ENCODE measurements at regions not wholly inside any gene's neighbourhood (a gene's known extent, or its start where the extent isn't known, plus 50 kb on each side); places are given as distances from the start of the nearest gene placed in this dataset.
A peak's percentile ranks its signal among the peaks of the same experiment; 100 is the strongest.
"Not testable (repeated sequence)": the region's sequence is repeated elsewhere in the genome, so short reads cannot be mapped to it uniquely, and the experiment has no call there.

DNA sequence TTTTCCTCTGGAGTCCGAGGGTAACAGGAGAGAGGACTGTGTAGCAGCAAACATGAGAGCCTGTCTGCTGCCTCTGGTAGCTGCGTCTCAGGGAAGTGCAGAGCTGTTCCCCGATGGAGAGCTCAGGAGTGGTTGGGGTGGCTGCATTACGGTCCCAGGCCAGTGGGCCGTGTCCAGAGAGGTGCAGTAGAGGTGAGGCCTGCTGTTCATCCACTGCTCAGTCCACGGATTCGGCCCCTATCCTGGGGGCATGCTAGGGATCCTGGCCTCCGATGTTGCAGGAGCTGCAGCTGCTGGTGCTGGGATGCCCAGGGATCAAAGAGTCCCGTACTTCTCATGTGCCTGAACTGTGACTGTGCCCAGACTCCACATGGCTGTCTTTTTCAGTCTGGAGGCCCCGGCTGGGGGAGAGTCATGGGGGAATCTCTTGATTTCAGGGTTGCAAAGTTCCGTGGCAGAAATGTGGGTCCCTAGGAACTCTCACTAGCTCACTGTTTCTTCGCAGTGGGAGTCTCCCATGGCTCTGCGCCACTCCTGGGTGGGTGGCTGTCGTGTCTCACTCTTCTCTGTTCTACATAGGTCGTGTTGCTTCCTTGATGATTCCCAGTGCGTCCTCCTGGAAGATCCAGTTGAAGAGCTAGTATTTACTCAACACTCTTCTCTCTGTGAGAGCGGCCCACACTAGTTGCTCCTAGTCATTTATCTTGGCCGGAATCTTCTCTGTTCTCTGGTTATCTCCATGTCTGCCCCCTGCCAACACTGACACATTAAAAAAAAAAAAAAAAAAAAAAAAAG is 109.5 kb upstream of the CENPE start:
- DNase-seq (ENCODE audit: low spot score): no peak

DNA sequence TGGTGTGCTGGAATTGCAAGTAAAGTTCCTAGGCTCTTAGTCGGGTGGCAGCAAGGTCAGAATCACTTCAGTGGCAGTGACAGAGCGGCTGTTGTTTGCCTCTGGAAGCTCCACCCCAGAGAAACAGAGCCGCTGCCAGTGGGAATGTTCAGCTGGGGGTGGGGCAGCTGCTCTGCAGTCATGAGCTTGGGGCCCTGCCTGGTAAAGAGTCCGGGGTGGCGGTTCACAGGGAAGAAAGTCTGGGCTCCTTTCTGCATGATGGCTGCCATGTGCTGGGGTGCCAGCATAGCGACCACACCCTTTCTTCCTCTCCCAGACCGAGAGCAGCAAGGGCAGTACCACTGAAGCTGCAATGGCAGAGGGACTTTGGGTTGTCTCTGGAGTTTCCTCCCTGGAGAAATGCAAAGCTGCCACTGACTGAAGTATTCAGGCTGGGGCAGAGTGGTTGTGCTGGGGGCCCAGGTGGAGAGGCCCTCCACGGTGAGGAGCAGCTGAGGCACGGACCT is 108.8 kb upstream of the CENPE start:
- DNase-seq (ENCODE audit: low spot score): peak; percentile 54

DNA sequence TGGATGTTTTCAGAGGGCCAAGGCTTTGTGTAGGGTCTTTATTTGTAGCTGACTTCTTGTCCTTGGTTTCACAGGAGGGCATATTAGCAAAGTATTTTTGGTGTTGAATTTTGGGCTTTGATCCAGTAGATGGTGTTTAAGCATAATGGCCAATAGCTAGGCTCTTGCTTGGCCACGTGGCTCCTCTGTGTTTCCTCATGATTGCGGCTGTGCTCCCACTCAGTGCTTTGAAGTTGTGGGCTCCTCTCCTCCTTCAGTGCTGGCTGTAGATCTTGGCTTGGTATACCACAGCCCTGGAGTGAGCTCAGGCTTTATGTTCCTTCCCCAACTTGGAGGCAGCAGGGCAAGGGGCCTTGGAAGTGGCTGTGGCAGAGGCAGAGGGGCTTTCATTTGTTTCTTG is 107.2 kb upstream of the CENPE start:
- DNase-seq (ENCODE audit: low spot score): no peak

DNA sequence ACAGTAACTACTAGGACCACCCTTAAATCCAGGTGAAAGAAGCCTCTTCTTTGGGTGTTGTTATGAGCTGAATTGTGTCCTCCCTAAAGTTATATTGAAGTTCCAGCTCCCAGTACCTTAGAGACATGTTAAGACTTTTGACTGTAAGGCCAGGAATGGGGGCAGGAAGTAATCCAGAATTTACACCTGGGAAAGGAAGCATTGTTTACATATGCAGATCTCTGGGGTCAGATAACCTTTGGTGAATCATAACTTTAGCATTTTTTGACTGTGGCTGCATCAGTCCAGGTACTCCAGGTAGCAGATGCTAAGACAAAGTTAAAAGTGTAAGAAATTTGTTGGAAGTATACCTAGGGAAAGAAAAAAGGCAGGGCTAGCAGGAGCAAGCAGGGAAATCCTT is 104.9 kb upstream of the CENPE start:
- DNase-seq (ENCODE audit: low spot score): no peak

DNA sequence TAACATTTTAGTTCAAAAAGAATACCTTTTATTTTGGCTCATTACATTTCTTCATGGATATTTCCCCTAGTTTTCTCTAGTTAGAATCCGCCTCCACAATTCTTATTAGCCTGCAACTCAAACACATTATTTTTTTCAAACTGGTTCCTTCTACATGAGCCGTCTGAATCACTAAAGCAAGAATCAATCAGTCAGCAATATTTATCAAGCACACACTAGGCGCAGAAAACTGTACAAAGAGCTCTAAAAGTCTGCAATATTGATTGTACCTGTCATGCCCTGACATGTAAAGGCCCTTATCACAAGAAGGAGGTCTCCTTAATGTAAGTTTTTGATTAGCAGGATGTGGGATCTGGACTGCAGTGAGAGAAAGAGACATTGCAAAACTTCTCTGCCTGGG is 94.8 kb upstream of the CENPE start:
- DNase-seq (ENCODE audit: low spot score): no peak

DNA sequence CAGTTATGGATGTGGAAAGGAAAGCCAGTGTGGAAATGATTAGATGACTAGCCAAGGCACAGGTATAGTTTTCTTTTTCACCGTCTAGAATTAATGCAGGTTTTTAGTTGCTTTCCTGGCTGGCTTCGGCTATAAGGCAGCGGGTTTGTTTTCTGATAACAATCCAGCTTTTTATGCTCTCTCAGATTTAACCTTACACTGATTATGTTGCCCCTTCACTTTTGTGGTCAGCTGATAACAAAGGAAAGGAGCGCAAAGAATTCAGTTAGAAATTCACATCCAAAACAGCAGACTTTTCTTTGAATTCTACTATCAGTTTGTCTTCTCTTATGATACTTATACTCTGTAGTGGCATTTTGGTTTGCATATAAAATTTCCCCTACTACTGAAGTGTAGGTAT is 94.2 kb upstream of the CENPE start:
- no peak for DNase-seq (ENCODE audit: low spot score)

DNA sequence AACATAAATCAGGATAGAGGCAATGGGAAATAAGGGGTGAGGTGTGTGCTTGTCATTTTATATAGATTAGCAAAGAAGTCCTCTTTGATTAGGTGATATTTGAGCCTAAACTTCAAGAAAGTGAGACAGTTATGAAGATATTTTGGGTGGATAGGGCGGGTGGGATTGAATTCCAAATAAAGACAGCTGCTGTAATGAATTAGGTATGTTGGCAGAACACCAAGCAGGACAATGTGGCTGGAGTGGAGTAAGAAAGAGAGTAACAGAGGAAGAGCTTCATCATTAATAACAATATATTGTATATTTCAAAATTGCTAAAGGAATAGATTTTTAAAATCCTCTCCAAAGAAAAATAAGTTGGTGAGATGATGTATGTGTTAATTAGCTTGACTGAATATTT is 91.0 kb upstream of the CENPE start:
- no peak for DNase-seq (ENCODE audit: low spot score)

DNA sequence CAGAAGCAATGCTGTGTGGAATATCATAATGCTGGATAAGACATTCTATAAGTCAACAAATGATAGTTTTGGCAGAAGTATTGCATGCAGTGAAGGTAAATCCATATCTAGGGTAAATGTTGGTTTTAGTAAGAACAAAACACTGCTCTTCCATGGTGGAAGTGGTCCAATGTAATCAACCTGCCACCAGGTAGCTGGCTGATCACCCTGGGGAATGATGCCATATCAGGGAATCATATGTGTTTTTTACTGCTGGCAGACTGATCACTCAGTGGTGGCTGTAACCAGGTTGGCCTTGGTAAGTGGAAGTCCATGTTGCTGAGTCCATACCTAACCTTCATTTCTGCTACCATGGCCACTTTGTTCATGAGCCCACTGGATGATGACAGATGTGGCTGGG is 74.0 kb upstream of the CENPE start:
- no peak for DNase-seq (ENCODE audit: low spot score)

DNA sequence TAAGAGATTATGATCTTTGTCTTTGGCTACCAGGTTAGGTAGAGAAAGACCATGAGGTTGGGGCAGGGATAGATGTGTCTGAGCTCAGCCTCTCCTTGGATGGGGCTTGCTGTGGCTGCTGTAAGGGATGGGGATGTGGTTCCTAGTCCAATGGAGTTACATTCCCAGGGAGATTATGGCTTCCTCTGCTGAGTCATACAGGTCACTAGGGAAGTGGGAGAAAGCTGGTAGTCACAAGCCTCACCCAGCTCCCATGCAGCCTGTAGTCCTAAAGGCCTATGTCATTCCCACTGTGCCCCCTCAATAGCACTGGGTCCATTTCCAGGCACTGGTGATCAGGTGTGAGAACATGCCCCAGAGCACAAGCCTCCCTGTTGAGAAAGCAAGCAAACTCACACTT is 70.6 kb upstream of the CENPE start:
- no peak for DNase-seq (ENCODE audit: low spot score)

DNA sequence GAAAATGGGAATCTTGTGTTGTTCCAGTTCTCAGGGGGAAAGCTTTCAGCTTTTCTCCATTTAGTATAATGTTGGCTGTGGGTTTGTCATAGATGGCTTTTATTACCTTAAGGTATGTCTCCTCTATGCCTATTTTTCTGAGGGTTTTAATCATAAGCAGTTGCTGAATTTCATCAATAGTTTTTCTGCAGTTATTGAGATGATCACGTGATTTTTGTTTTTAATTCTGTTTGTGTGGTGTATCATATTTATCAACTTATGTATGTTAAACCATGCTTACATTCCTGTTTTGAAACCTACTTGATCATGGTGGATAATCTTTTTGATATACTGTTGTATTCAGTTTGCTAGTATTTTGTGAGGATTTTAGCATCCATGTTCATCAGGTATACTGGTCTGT is 66.8 kb upstream of the CENPE start:
- DNase-seq (ENCODE audit: low spot score): no peak

DNA sequence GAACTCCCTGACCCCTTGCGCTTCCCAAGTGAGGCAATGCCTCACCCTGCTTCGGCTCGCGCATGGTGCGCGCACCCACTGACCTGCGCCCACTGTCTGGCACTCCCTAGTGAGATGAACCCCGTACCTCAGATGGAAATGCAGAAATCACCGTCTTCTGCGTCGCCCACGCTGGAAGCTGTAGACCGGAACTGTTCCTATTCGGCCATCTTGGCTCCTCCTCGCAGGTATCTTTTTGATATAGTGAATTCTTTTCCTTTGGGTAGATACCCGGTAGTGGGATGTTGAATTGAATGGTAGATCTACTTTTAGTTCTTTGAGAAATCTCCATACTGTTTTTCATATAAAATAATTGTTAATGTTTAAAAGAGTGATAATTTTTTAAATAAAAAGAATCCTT is 57.9 kb upstream of the CENPE start:
- not testable (repeated sequence) for DNase-seq (ENCODE audit: low spot score)

All from ureter (tissue), 1 donor.